DND-41 (cell line): ENCODE measurements at regions not wholly inside any gene's neighbourhood (a gene's known extent, or its start where the extent isn't known, plus 50 kb on each side); places are given as distances from the start of the nearest gene placed in this dataset.

Source experiments
- EZH2 ChIP-seq: IDR thresholded peaks from 3 replicates; pipeline ENCODE4 v1.6.1; 2012; ENCODE audit warnings: borderline replicate concordance, low read depth, mild to moderate bottlenecking, moderate library complexity, low read length, inconsistent platforms; ENCODE audit not compliant: severe bottlenecking
- TF ChIP-seq, protein P1 (sequence below): IDR thresholded peaks from 2 replicates; pipeline ENCODE4 v1.5.1; 2012; ENCODE audit warnings: borderline replicate concordance, low read length, moderate library complexity, mild to moderate bottlenecking; ENCODE audit not compliant: poor library complexity, severe bottlenecking; ENCODE audit errors: extremely low read depth

DNA sequence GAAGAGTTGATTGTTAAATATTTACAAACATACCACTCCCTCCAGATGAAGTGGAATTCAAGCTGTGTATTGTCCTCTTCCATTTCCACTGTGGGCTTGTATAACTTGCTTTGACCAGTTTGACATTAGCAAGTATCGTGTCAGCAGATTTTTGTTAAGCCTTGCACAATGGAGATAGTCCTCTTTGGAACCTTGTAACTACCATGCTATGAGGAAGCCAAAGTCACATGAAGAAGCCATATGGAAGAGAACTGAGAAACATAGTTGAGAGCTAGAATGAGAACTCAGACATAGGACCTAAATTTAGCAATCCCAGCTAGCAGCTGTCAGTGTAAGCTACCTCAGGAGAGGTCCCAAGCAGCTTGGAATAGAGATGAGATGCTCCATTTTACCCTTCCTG is 889.2 kb downstream of the PDCD6IP start:
- TF ChIP-seq, protein P1, sequence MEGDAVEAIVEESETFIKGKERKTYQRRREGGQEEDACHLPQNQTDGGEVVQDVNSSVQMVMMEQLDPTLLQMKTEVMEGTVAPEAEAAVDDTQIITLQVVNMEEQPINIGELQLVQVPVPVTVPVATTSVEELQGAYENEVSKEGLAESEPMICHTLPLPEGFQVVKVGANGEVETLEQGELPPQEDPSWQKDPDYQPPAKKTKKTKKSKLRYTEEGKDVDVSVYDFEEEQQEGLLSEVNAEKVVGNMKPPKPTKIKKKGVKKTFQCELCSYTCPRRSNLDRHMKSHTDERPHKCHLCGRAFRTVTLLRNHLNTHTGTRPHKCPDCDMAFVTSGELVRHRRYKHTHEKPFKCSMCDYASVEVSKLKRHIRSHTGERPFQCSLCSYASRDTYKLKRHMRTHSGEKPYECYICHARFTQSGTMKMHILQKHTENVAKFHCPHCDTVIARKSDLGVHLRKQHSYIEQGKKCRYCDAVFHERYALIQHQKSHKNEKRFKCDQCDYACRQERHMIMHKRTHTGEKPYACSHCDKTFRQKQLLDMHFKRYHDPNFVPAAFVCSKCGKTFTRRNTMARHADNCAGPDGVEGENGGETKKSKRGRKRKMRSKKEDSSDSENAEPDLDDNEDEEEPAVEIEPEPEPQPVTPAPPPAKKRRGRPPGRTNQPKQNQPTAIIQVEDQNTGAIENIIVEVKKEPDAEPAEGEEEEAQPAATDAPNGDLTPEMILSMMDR, result no peak
- TF ChIP-seq EZH2, result no peak
